NCI-H748 (cell line): ENCODE measurements at regions not wholly inside any gene's neighbourhood (a gene's known extent, or its start where the extent isn't known, plus 50 kb on each side); places are given as distances from the start of the nearest gene placed in this dataset.

ENCODE experiments used
- DNase-seq: peaks from one replicate; lab custom pipeline; 2025; ENCODE audit not compliant: unreplicated experiment; lab: John Stamatoyannopoulos, UW

DNA sequence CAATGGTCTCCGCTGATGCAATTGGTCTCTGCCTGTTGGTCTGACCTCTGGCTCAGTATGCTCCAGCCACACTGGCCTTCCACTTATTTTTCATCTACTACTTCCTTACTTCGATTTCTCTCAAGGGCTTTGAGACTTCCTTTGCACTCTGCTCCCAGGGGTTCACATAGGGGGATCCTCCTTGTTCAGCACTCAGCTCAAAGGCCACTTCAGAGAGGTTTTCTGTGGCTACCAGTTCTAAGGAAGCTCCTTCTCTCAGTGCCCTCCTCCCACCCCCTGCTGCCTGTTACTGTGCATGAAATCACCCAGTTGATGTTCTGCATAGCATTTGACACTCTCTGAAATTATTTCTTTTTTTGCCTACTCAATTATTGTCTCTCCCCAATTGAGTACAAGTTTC lies 476.4 kb downstream of the HS3ST3B1 start:
- DNase-seq, result no peak

DNA sequence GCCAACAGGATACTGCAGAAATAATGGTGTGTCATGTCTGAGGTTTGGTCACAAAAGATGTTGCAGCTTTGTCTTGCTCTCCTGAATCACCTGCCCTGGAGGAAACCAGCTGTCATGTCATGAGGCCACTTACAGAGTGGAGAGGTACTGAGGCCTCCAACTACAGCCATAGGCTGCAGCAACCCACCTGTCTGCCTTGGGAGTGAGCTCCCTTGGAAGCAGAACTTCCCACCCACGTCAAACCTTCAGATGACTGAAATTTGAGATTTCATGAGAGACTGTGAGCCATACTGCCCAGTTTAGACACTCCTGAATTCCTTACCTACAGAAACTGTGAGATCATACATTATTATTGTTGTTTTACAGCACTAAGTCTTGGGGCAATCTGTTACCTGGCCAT lies 475.9 kb downstream of the HS3ST3B1 start:
- no peak for DNase-seq

DNA sequence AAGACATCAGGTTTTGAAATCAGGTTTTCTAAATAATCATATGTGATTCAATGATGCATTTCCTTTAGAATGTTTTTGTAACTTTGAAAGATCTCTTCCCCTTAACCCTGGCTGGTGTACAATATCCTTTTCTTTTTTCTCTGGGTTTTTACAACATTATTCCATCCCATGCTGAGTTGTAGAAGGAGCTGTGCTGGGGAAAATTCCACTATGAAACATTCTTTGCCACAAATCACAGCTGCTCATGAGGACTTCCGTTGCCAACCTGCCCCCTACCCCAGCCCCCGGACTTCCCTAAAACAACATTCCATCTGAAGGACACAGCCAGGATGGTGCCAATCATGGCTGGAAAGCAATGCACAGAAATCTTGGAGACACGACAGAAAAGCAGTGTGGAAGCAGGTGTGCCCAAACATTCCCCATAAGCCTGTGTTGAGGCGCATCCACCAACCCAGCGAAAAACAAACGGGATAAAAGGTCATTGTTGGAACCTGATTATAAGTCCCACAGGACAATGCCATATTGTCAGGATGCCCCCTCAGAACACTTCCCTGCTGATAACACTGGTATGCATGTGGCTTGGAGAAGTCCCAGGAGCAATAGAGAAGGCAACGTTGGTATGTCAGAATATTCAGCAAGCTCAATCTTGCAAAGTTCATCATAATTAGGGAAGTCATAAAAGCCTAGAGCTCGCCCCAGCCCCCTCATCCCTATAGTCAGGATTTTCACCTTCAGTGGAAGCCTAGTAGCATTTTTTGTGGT lies 475.0 kb downstream of the HS3ST3B1 start:
- no peak for DNase-seq

DNA sequence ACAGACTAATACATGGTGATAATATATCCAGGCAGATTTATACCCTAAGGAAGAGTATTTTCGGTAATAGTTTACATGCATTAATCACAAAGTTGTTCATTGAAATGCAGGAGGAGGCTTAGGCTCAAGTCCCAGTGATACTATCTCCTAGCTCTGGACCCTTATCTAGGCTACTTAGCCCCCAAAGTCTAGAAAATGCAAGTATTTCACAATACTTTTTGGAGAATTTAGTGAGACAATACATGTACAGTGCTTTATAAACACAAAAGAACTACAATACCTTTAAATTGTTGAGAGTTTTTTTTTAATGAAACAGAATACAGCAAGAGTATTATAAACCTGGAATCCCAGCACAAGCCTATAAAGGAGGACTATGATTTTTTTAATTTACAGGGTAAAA lies 473.9 kb downstream of the HS3ST3B1 start:
- DNase-seq, result no peak

DNA sequence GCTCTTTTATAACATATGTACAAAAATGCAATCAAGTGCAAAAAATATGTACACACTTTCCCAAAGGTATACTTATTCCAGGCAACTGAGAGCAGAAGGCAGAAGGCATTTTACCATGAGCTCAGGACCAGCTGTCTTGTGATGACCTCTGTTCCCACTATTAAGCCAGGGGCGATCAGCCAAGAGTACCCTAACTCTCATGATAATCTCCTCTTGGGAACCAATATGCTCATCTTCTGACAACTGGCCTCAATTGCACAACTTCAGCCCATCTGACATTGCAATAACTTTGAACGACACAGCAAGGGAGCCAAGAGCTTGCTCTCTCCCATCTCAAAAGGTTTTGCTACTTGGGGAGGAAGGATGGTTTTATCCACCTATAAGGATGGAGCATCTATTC lies 471.9 kb downstream of the HS3ST3B1 start:
- DNase-seq, result no peak

DNA sequence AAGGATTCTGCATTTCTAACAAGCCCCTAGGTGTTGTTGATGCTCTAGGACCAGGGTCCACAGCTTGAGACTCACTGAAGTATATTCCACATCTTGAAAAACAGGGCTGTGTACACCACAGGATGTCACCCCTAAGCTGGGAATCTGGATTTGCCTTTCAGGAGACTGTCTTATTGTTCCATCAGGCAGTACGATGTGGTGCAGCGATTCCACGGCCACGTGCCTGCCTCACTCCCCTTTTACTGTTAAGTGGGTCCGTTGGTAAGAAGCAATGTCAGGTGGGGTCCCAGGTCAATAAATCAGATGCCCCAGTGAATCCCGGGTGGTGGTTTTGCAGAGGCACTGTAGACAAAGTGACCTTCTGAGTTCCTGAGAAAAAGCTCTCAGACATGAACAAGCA lies 470.7 kb downstream of the HS3ST3B1 start:
- no peak for DNase-seq

DNA sequence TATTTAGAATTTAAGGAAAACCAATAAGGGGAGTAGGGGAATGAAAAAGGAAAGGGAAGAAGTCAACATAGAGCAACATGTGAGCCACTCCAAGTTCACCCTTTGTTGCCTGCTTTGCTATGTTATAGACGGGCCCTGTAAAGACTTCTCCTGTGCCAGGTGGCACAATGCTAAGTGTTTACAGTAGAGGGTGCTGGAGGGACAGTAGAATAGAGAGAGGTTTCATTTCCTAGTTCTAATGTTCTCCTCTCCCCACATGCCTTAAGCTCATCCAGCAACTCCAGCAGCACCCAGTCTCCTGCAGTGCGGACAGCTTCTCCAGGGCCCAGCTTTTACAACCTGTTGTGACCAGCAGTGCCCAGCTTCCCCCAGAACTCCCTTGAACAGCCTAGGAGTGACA lies 468.0 kb downstream of the HS3ST3B1 start:
- no peak for DNase-seq

DNA sequence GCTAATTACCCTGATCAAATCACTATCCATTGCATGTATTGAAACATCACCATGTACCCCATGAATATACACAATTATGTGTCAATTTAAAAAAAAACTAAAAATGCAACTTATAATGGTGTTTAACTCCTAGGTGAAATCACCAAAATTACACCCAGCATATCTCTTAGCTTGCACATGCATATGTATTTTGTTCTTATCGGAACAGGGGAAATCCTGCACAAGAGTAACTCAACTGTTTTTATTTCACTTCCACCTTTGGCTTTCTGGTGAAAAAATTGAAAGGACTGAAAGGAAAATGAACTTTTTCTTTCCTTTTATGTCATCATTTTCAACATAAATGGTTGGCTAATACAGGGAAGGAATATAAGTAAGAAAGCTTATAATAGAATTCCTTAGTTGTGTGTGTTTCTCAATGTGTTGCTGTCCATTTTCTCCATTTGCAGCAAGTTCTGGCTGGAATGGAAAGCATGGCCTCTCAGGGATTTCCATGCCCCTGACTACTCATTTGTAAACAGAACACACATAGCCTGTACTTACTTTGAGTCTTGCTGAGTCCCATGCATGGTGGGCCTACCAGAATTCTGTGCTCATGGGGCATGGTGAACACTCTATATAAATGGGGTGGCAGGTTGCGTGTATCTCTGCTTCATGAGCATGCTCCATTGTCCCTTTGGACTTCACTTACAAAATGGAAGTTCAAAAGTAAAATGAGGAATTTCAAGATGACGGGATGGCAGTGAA lies 462.0 kb downstream of the HS3ST3B1 start:
- DNase-seq, result no peak

DNA sequence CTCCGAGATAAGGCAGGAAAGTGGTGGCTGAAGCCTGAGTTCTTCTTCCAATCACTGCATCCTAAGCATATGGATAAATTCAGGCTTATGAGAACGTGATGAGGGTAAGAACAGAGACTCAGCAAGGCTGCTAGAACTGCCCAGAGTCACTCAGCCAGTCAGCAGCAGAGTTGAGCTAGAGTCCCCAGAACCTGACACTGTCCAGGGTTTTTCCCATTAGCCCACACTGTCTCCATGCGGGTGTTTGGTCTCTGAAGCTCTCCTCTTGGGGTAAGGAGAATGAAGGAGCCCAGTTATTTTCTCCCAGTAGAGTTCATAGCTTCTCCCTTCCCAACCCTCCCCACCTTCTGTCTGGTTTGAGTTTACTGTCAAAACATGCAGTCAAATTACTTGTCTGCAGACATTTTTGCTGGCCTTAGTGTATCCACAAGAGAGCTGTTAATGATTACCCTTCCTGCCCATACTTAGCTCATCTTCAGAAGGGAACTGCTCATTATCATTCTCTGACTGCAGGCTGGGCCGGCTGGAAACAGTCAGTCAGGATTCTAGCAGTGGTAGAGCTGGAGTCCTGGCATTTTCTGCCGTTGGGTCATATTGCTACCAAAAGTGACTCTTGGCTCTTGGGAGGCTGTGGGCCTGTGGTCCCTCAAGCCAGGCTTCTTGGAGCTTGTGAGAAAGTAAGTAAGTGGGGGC lies 460.0 kb downstream of the HS3ST3B1 start:
- no peak for DNase-seq

DNA sequence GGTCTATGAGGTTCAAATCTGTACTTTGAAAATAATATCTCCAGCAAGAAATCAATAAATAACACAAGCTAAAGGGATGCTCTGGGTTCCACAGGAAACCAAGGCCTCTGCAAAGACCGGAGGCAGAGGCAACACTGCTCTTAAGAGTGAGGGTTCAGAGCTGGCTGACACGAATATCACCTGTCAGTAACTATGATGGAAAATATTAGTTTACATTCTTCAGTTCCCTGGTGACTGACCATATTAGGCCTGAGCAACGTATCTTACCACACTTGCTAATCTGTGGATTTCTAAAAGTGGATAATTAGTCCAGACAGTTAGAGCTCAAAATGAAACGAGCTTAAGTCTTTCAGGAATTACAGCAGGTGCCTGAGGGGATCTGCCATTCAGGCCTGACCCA lies 459.3 kb downstream of the HS3ST3B1 start:
- DNase-seq, result no peak

DNA sequence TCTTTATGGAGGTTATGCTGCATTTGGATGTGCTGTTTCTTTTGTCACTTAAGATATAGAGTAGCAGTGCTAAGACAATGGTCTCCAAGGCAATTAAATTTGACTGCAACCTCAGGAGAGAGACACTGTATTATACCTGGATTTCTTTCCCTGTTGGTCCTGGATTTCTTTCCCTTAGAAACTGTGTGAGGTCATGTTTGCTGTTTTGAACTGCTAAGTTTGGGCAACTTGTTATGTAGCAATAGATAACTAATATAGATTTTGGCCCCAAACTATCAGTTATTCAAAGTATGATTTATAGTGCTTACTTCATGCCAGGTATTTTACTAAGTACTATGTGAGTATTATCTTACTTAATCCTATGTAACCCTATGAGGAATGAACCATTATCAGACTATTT lies 458.4 kb downstream of the HS3ST3B1 start:
- no peak for DNase-seq

DNA sequence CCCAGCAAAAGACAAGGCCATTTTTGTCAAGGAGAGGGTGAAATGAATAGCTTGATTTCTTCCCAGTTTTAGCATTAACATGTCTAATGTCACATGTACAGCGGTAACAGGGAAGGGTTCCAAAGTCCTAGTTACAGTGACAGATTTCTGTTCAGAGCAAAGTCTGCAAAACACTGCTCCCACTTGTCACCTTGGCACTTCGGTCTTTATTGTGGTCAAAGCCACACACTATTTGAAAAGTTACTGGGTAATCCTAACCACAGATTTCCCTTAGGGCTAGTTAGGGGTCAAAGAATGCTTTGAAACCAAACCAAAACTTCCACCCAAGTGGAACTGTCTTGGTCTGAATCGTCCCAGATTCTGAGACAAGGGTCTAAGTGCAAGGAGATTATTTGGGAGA lies 455.6 kb downstream of the HS3ST3B1 start:
- DNase-seq, result no peak

DNA sequence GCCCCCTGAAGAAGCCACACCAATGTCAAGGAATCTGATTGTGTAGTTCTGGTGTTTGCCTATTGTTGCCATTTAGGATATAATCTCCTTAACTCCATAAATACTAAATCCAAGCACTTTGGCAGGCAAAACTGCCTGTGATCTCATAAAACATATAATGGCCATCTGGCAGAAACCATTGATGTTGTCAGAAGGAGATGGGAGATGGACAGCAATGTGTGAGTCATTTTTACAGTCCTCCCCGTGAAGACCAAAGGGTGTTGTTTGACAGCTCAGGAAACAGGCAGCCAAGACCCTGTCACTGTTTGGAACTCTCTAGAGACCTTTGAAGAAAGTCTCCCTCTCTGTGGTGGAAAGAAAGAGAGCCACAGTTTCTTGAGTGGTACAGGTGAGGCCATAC lies 454.1 kb downstream of the HS3ST3B1 start:
- no peak for DNase-seq

DNA sequence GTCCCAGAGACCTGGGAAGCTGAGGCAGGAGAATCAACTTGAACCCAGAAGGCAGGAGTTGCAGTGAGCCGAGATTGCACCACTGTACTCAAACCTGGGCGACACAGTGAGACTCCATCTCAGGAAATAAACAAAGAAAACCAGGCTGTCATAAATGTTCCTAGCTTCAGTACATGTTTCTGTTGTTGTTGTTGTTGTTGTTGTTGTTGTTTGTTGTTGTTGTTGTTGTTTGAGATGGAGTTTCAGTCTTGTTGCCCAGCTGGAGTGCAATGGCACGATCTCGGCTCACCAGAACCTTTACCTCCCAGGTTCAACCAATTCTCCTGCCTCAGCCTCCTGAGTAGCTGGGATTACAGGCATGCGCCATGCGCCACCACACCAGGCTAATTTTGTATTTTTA lies 452.5 kb downstream of the HS3ST3B1 start:
- no peak for DNase-seq

DNA sequence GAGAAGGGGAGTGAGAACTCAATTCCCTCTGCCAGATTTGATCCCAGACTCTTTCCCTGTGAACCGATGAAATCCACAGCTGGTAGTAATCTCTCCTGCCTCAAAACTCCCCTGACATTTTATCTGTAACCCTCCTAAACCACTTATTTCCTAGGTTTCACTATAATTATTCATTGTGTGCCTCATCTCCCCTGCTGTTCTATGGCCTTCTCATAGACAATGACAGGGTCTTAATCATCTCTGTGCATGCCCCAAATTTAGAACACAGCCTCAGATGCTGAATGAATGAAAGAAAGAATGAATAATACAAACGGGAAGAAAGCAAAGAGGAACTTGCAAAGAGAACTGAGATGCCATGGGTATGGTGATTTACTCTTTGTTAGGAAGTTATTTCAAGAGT lies 451.1 kb downstream of the HS3ST3B1 start:
- DNase-seq, result no peak

DNA sequence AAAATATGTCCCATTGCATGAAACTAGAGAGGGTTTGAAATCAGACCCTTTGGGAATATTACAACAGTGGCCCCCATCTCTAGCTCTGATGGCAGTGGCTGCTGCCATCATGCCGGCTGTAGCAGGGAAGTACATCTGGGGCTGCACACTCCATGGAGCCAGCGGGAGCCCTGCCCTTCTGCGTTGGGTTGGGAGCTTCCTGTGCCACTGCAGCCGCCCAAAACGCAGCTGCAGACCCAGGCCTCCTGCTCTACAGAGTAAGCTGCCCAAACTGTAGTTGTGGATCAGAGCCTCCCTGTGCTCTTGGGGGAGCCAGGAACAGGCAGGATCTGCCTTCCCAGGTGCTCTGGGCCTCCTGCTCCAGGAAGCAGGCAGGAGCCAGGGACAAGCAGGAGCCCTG lies 450.0 kb downstream of the HS3ST3B1 start:
- DNase-seq, result no peak

DNA sequence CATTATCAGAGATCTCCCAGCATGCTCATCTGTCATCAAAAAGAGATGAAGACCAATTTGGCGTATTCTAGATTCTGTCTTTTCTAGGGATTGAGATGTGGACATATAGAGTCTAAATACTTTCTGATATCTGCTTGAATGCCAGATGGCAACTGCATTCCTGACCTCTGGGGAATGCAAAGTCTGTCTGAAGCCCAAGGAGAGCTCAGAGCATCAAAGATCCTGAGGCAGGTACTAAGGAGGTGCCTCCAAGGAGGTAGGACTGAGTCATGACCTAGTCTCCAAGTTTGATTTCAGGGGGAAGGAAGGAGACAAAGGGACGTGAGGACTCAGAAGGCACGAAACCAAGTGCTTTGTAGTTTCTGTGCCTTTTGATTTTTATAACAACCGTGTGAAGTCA lies 448.4 kb downstream of the HS3ST3B1 start:
- no peak for DNase-seq

DNA sequence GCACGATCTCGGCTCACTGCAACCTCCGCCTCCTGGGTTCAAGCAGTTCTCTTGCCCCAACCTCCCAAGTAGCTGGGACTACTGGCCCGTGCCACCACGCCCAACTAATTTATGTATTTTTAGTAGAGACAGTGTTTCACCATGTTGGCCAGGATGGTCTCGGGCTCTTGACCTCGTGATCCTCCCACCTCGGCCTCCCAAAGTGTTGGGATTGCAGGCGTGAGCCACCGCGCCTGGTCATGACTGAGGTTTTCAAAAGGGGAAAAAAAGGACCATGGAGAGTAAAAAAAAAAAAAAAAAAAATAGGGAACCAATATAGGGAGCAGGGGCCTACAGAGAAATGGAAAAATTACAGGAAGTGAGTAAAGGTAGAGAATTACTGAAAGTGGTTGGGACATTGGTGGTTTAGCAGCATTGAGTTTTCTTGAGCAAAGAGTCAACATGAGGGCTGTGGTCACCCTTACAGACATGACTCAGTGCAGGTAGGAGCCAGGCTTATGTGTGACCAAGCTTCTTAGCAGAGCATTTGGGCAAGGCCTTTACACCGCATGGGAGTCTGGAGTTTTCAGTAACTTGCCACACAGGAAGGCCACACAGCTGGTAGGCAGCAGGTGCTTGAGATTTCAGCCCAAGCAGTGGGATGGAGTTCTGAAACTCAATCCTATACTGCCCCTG lies 447.3 kb downstream of the HS3ST3B1 start:
- no peak for DNase-seq

DNA sequence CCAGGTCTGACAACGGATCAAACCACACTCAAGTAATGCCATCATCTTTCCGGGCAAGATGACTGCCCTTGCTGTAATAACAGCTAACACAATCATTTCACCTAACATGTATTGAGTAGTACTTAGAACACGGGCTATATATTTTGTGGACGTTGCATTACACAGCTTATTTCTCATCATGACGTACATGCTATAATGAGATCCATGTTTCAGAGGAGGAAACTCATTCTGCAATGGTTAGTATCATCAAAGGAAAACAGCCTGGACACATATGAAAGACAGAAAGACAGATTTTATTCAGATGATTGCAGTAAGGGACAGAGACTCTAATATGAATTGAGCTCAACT lies 446.7 kb downstream of the HS3ST3B1 start:
- DNase-seq, result no peak

DNA sequence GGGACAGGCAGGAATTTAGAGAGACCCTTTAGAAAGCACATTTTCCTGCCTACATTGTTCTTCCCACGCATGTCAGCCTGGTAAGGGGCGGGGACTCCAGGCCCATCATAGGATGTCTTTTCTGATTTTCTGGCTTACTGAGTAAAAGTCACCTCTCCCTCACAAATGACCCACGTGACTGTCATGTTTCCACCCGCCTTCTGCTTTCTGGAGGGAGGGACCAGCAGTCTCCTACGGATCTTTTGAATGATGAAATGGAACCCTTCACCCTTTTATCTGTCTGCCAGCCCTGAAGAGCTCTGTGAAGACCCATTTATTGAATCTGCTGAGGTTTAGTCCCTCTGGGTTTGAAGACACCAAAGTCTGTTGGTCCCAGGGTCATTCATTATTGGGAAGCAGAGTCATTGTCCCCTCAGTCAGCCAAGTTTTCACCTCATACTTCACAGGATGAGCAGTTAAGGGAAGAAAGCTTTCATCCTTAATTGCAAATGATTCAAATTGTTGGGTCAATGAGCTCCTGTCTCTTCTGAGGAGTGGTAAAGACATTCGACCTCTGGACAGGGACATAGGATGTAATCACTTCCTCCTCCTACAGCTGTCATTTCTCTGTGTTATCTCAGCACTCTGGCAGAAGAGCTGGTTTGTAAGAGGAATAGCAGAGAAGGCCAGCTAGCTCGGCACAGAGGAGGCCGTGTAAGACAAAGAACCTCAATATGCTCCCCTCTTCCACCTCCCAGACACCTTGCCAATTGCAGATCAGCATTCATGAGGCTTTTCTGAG lies 446.1 kb downstream of the HS3ST3B1 start:
- DNase-seq, result no peak

DNA sequence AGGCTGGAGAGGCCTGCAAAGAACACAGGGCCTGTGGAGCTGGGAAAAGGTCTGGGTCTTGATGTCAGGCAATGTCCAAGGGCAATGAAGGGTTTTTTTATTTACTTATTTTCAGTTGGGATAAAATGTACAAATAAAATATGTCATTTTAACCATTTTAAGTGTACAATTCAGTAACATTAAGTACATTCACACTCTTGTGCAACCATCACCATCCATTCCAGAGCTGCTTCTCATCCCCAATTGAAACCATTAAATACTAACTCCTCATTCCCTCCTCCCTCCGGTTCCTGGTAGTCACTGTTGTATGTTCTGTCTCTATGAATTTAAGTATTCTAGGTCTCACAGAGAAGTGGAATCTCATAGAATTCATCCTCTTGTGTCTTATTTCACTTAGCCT lies 444.7 kb downstream of the HS3ST3B1 start:
- no peak for DNase-seq
